22Rv1 (cell line): ENCODE measurements at regions not wholly inside any gene's neighbourhood (a gene's known extent, or its start where the extent isn't known, plus 50 kb on each side); places are given as distances from the start of the nearest gene placed in this dataset.

Experiments
- H3K27ac ChIP-seq: fragments of 450-650 bp; 2 replicates; pipeline ENCODE4 v1.5.1; 2017
- CTCF ChIP-seq: fragments of 450-650 bp; IDR thresholded peaks from 2 replicates; pipeline ENCODE4 v1.5.1; 2017; ENCODE audit warnings: mild to moderate bottlenecking
- ZFX ChIP-seq: fragments of 450-650 bp; IDR thresholded peaks from 2 replicates; pipeline ENCODE4 v1.6.1; 2017; ENCODE audit warnings: antibody characterized with exemption, borderline replicate concordance

DNA sequence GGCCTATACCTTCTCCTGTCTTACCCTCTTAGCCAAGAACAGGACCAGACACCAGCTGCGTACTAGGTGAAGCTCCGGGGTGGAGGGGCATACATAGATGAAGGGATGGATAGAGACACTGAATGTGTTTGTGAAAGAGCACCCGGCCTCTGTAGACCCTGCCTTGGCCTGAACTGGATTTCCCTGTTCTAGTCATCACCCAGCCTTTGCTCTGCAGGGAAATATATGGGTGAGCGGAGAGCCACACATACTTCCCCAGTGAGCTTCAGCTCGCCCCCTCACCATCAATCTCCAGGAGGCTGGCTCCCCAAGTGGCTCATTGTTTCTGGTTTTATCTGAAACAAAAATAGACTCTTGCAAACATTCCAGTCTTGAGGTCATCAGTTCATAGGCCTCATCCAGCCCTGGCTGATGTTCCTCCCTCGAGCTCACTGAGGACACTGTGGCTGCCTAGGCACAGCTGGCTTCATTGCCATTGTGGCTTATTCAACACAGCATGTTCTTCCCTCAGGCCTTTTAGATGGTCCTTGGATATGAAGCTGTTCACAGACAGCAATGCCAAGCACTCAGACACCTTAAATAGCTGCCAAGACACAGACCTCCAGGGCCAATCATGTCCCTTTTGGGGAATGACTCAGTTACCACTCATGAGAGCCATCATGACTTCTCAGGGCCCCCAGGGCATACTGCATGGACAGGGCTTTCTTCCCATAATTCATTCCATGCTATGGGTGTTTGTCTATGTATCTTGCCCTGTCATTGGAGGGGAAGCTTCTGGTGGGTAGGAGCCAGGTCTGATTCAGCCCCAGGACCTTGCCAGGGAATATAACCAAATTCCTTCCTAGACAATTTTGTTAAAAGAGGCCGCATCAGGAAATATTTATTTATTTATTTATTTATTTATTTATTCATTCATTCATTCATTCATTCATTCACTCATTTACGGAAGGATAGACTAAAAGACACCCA is 82.4 kb downstream of the TTC32 start:
- H3K27ac ChIP-seq = no peak overlapping the region
- TF ChIP-seq ZFX = no peak
- no peak for TF ChIP-seq CTCF

- no peak for TF ChIP-seq CTCF
- no peak for TF ChIP-seq ZFX
- H3K27ac ChIP-seq = no peak overlapping the region
Observed at GRCh38 chr2:19818543-19818942, 83.2 kb downstream of the TTC32 start.

GRCh38 chr2:19818039-19818438 is 83.7 kb downstream of the TTC32 start:
- no peak for TF ChIP-seq CTCF
- TF ChIP-seq ZFX = no peak
- H3K27ac ChIP-seq = no peak overlapping the region

DNA sequence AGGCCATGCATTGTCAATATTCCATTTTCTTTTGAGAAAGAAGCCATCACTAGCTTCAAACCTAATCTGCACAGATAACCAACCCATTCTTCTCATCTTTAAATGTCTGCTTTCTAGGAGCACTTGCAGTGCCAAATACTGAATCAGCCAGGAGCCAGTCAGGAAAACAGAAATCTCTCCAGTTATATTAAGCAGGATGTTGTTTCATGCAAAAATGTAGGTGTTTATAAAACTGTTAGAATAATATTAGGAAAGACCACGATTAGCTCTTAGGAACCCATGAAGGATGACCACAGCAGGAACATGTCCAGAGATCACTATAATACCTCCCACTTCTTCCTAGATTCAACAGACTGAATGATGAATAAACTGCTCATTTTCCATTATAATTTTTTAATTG is 86.0 kb downstream of the TTC32 start:
- no peak for TF ChIP-seq ZFX
- TF ChIP-seq CTCF = no peak
- H3K27ac ChIP-seq = no peak overlapping the region

DNA sequence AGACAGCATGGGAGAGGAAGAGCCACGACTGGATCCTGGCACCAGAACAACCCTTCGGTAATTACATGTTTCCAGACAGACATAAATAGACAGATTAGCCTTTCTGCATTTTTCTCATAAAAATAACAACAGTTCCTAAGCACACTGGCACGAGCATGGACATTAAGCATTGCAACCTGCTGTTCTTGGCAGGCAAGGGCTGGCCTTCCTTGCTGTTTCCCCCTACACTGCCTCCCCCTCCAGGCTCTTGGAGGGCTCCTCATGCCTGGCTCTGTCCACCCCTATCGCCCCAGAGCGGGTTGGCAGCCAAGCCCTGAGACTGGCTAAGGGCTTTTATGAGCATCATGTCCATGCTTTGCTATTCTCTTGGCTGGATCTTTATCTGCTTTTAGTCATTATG is 89.6 kb downstream of the TTC32 start:
- TF ChIP-seq ZFX (no peak), CTCF (no peak)
- H3K27ac ChIP-seq = no peak overlapping the region

GRCh38 chr2:19811186-19811585 is 90.6 kb downstream of the TTC32 start:
- no peak overlapping the region for H3K27ac ChIP-seq
- no peak for TF ChIP-seq CTCF
- no peak for TF ChIP-seq ZFX

DNA sequence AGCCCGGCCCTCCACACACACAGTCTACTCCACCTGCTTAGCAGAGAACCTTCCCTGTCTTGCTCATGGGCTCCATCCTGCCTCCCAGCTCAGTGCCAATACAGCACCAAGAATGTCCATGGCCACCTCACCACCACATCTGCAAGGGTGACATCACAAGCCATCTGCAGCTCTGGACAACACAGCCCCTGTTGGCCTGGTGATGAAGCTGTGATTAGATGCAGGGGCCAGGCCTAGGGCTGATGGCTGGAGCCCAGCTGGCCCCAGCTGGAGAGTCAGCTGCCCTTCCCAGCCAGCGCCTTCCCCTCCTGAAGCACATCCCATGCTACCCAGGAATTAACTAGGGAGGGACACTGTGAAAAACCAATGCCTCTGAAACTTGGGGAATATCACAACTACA is 91.1 kb downstream of the TTC32 start:
- H3K27ac ChIP-seq = no peak overlapping the region
- no peak for TF ChIP-seq CTCF
- no peak for TF ChIP-seq ZFX
